HEK293T (cell line): ENCODE measurements at regions not wholly inside any gene's neighbourhood (a gene's known extent, or its start where the extent isn't known, plus 50 kb on each side); places are given as distances from the start of the nearest gene placed in this dataset.

Source experiments
- CTCF ChIA-PET: fragments of 350-600 bp; formaldehyde crosslinking; extraction: SDS; loops from one replicate; lab custom pipeline; 2021; ENCODE audit warnings: antibody characterized with exemption, inconsistent platforms; lab: Yijun Ruan, JAX
- POLR2A ChIA-PET: fragments of 350-600 bp; formaldehyde crosslinking; extraction: SDS; loops from one replicate; lab custom pipeline; 2020; ENCODE audit warnings: antibody characterized with exemption, inconsistent platforms; lab: Yijun Ruan, JAX
- DNase-seq: peaks from one replicate; pipeline ENCODE4 v3.0.0; 2012; ENCODE audit warnings: mixed read lengths; ENCODE audit errors: extremely low spot score
- ARNT ChIP-seq: fragments of 450-650 bp; IDR thresholded peaks from 2 replicates; pipeline ENCODE4 v1.6.1; 2017; ENCODE audit warnings: mild to moderate bottlenecking
- BHLHE40 ChIP-seq: fragments of 450-650 bp; IDR thresholded peaks from 2 replicates; pipeline ENCODE4 v1.6.1; 2016; ENCODE audit warnings: mild to moderate bottlenecking, moderate library complexity, borderline replicate concordance
- CTBP1 ChIP-seq: fragments of 450-650 bp; IDR thresholded peaks from 2 replicates; pipeline ENCODE4 v1.6.1; 2016; ENCODE audit warnings: borderline replicate concordance
- ELF4 ChIP-seq: fragments of 450-650 bp; IDR thresholded peaks from 2 replicates; pipeline ENCODE4 v1.6.1; 2017; ENCODE audit warnings: antibody characterized with exemption
- FOXA1 ChIP-seq: fragments of 450-650 bp; IDR thresholded peaks from 2 replicates; pipeline ENCODE4 v1.6.1; 2016; ENCODE audit warnings: mild to moderate bottlenecking
- FOXK2 ChIP-seq: fragments of 450-650 bp; IDR thresholded peaks from 2 replicates; pipeline ENCODE4 v1.6.1; 2016; ENCODE audit warnings: mild to moderate bottlenecking
- FOXM1 ChIP-seq: fragments of 450-650 bp; IDR thresholded peaks from 2 replicates; pipeline ENCODE4 v1.6.1; 2017; ENCODE audit warnings: mild to moderate bottlenecking, borderline replicate concordance
- HDGF ChIP-seq: fragments of 450-650 bp; IDR thresholded peaks from 2 replicates; pipeline ENCODE4 v1.6.1; 2017; ENCODE audit warnings: antibody characterized with exemption, borderline replicate concordance
- L3MBTL2 ChIP-seq: fragments of 450-650 bp; conservative IDR thresholded peaks from 2 replicates; pipeline ENCODE4 v1.6.1; 2016; ENCODE audit warnings: mild to moderate bottlenecking
- LEF1 ChIP-seq: fragments of 450-650 bp; IDR thresholded peaks from 2 replicates; pipeline ENCODE4 v1.6.1; 2017; ENCODE audit warnings: mild to moderate bottlenecking, borderline replicate concordance
- NFRKB ChIP-seq: fragments of 450-650 bp; IDR thresholded peaks from 2 replicates; pipeline ENCODE4 v1.6.1; 2016; ENCODE audit warnings: mild to moderate bottlenecking, moderate library complexity
- PKNOX1 ChIP-seq: fragments of 450-650 bp; IDR thresholded peaks from 2 replicates; pipeline ENCODE4 v1.6.1; 2016
- SP1 ChIP-seq: fragments of 450-650 bp; IDR thresholded peaks from 2 replicates; pipeline ENCODE4 v1.6.1; 2017
- SUZ12 ChIP-seq: fragments of 450-650 bp; IDR thresholded peaks from 2 replicates; pipeline ENCODE4 v1.6.1; 2016; ENCODE audit warnings: mild to moderate bottlenecking
- TARDBP ChIP-seq: fragments of 450-650 bp; IDR thresholded peaks from 2 replicates; pipeline ENCODE4 v1.6.1; 2016
- ZNF384 ChIP-seq: fragments of 450-650 bp; IDR thresholded peaks from 2 replicates; pipeline ENCODE4 v1.6.1; 2016

GRCh38 chr4:132824761-132825160 lies 324.3 kb upstream of the PCDH10 start:
- ChIA-PET POLR2A (no interaction called here), CTCF (no interaction called here)
- DNase-seq = no peak
- TF ChIP-seq SP1 (no peak), ELF4 (no peak), CTBP1 (no peak), FOXA1 (no peak), NFRKB (no peak), FOXK2 (no peak), ARNT (no peak), TARDBP (no peak), ZNF384 (no peak), FOXM1 (no peak), BHLHE40 (no peak), PKNOX1 (no peak), SUZ12 (no peak), LEF1 (no peak), HDGF (no peak), L3MBTL2 (no peak)

GRCh38 chr4:132827522-132827921 lies 321.6 kb upstream of the PCDH10 start:
- ChIA-PET CTCF (no interaction called here), POLR2A (no interaction called here)
- TF ChIP-seq LEF1 (no peak), L3MBTL2 (no peak), FOXK2 (no peak), ARNT (no peak), FOXA1 (no peak), NFRKB (no peak), SUZ12 (no peak), CTBP1 (no peak), TARDBP (no peak), PKNOX1 (no peak), FOXM1 (no peak), ELF4 (no peak), SP1 (no peak), HDGF (no peak), BHLHE40 (no peak), ZNF384 (no peak)
- DNase-seq = no peak

GRCh38 chr4:132838244-132838643 lies 310.9 kb upstream of the PCDH10 start:
- CTCF ChIA-PET = no interaction called here

GRCh38 chr4:132839070-132839469 lies 310.0 kb upstream of the PCDH10 start:
- ChIA-PET POLR2A (no interaction called here), CTCF (no interaction called here)
- no peak for DNase-seq
- TF ChIP-seq ELF4 (no peak), FOXK2 (no peak), PKNOX1 (no peak), FOXM1 (no peak), NFRKB (no peak), ZNF384 (no peak), ARNT (no peak), L3MBTL2 (no peak), FOXA1 (no peak), SP1 (no peak), LEF1 (no peak), HDGF (no peak), CTBP1 (no peak), TARDBP (no peak), SUZ12 (no peak), BHLHE40 (no peak)

More at GRCh38 chr4:132838244-132838643, 310.9 kb upstream of the PCDH10 start:
- DNase-seq = no peak
- POLR2A ChIA-PET = no interaction called here
- no peak for TF ChIP-seq CTBP1
- TF ChIP-seq PKNOX1 = no peak
- TF ChIP-seq ARNT = no peak
- TF ChIP-seq ZNF384 = no peak
- no peak for TF ChIP-seq NFRKB
- TF ChIP-seq LEF1 = no peak
- TF ChIP-seq BHLHE40 = no peak
- TF ChIP-seq TARDBP = no peak
- no peak for TF ChIP-seq L3MBTL2
- no peak for TF ChIP-seq SP1
- no peak for TF ChIP-seq ELF4
- no peak for TF ChIP-seq HDGF
- no peak for TF ChIP-seq FOXK2
- TF ChIP-seq SUZ12 = no peak
- no peak for TF ChIP-seq FOXA1
- TF ChIP-seq FOXM1 = no peak

- CTCF ChIA-PET = no interaction called here
- no peak for TF ChIP-seq ARNT
- TF ChIP-seq FOXM1 = no peak
- TF ChIP-seq SP1 = no peak
- no peak for TF ChIP-seq FOXA1
- no peak for TF ChIP-seq L3MBTL2
- TF ChIP-seq ZNF384 = no peak
- TF ChIP-seq FOXK2 = no peak
- no peak for TF ChIP-seq CTBP1
- POLR2A ChIA-PET = no interaction called here
- no peak for DNase-seq
These were observed 289.2 kb upstream of the PCDH10 start for GRCh38 chr4:132859929-132860328.

- ChIA-PET POLR2A (no interaction called here), CTCF (no interaction called here)
- TF ChIP-seq FOXA1 (no peak), ZNF384 (no peak), FOXM1 (no peak), L3MBTL2 (no peak), LEF1 (no peak), ELF4 (no peak), SP1 (no peak), FOXK2 (no peak), SUZ12 (no peak), PKNOX1 (no peak), TARDBP (no peak), NFRKB (no peak)
- no peak for DNase-seq
These were observed 288.1 kb upstream of the PCDH10 start for GRCh38 chr4:132860976-132861375.
